Activated CD8-positive, alpha-beta memory T cell treated with anti-CD3 and anti-CD28 coated beads, Interleukin-2, amount 50 U/mL, for 4 hours (primary cell): ENCODE measurements at regions not wholly inside any gene's neighbourhood (a gene's known extent, or its start where the extent isn't known, plus 50 kb on each side); places are given as distances from the start of the nearest gene placed in this dataset.

Source experiments
- DNase-seq: peaks from one replicate; pipeline ENCODE4 v3.0.0-alpha.2; 2020

- DNase-seq: no peak
Measured at GRCh38 chr10:27451054-27451453, 53.0 kb upstream of the RAB18 start.

GRCh38 chr10:27450225-27450624 is 53.9 kb upstream of the RAB18 start:
- no peak for DNase-seq

GRCh38 chr10:27449571-27449970 is 54.5 kb upstream of the RAB18 start:
- DNase-seq: no peak

- no peak for DNase-seq
Measured at GRCh38 chr10:27448921-27449320, 55.2 kb upstream of the RAB18 start.

- DNase-seq: no peak
Measured at GRCh38 chr10:27447540-27447939, 56.6 kb upstream of the RAB18 start.

GRCh38 chr10:27446091-27446918 is 57.8 kb upstream of the RAB18 start:
- no peak for DNase-seq

GRCh38 chr10:27445070-27445469 is 59.0 kb upstream of the RAB18 start:
- DNase-seq: no peak

- DNase-seq: no peak
Measured at GRCh38 chr10:27440478-27440877, 63.6 kb upstream of the RAB18 start.

- DNase-seq: no peak
Measured at GRCh38 chr10:27440021-27440420, 64.1 kb upstream of the RAB18 start.

GRCh38 chr10:27439101-27439500 is 65.0 kb upstream of the RAB18 start:
- DNase-seq: no peak

GRCh38 chr10:27437775-27438174 is 66.3 kb upstream of the RAB18 start:
- DNase-seq: no peak

GRCh38 chr10:27436710-27437109 is 67.4 kb upstream of the RAB18 start:
- no peak for DNase-seq

- no peak for DNase-seq
Measured at GRCh38 chr10:27433976-27434375, 70.1 kb upstream of the RAB18 start.

- DNase-seq: no peak
Measured at GRCh38 chr10:27426948-27427467, 77.1 kb upstream of the RAB18 start.

- DNase-seq: no peak
Measured at GRCh38 chr10:27413831-27414348, 90.2 kb upstream of the RAB18 start.

- no peak for DNase-seq
Measured at GRCh38 chr10:27413387-27413786, 90.7 kb upstream of the RAB18 start.

GRCh38 chr10:27410153-27410552 is 94.0 kb upstream of the RAB18 start:
- DNase-seq: no peak

- DNase-seq: no peak
Measured at GRCh38 chr10:27407271-27407670, 96.8 kb upstream of the RAB18 start.

GRCh38 chr10:27399871-27400270 is 104.2 kb upstream of the RAB18 start:
- no peak for DNase-seq

GRCh38 chr10:27393961-27394360 is 110.1 kb upstream of the RAB18 start:
- no peak for DNase-seq

GRCh38 chr10:27392606-27393005 is 111.5 kb upstream of the RAB18 start:
- no peak for DNase-seq

- DNase-seq: no peak
Measured at GRCh38 chr10:27391916-27392315, 112.2 kb upstream of the RAB18 start.

- DNase-seq: no peak
Measured at GRCh38 chr10:27391325-27391724, 112.8 kb upstream of the RAB18 start.

GRCh38 chr10:27390681-27391080 is 113.4 kb upstream of the RAB18 start:
- DNase-seq: no peak
